Endothelial cell (in vitro differentiated cells): ENCODE measurements at regions not wholly inside any gene's neighbourhood (a gene's known extent, or its start where the extent isn't known, plus 50 kb on each side); places are given as distances from the start of the nearest gene placed in this dataset.
A peak's percentile ranks its signal among the peaks of the same experiment; 100 is the strongest.

Experiments
- DNase-seq: peaks from one replicate; pipeline ENCODE4 v3.0.0; 2021; ENCODE audit warnings: low spot score
- H3K27ac Mint-ChIP-seq: one replicate; pipeline ENCODE4 v1.8.0; 2021; ENCODE audit warnings: mixed read lengths, inconsistent platforms; ENCODE audit not compliant: unreplicated experiment
- H3K27me3 Mint-ChIP-seq: one replicate; pipeline ENCODE4 v1.8.0; 2021; ENCODE audit warnings: mild to moderate bottlenecking, moderate library complexity, mixed read lengths, inconsistent platforms; ENCODE audit not compliant: unreplicated experiment
- H3K36me3 Mint-ChIP-seq: one replicate; pipeline ENCODE4 v1.8.0; 2021; ENCODE audit warnings: mild to moderate bottlenecking, low read depth, mixed read lengths, inconsistent platforms; ENCODE audit not compliant: unreplicated experiment
- H3K4me1 Mint-ChIP-seq: one replicate; pipeline ENCODE4 v1.8.0; 2021; ENCODE audit warnings: mild to moderate bottlenecking, mixed read lengths, inconsistent platforms; ENCODE audit not compliant: unreplicated experiment
- H3K4me3 Mint-ChIP-seq: one replicate; pipeline ENCODE4 v1.8.0; 2021; ENCODE audit warnings: mild to moderate bottlenecking, mixed read lengths, inconsistent platforms; ENCODE audit not compliant: unreplicated experiment
- H3K9me3 Mint-ChIP-seq: one replicate; pipeline ENCODE4 v1.8.0; 2021; ENCODE audit warnings: mixed read lengths, inconsistent platforms; ENCODE audit not compliant: unreplicated experiment
- CTCF ChIP-seq: fragments of 200-600 bp; sonication (generic); IDR thresholded peaks from one replicate; pipeline ENCODE4 v1.5.0; 2021; ENCODE audit warnings: antibody characterized with exemption; ENCODE audit not compliant: unreplicated experiment

GRCh38 chr10:120979435-120980278 lies 128.5 kb downstream of the WDR11 start:
- no peak overlapping the region for H3K27ac Mint-ChIP-seq
- peaks cover 29% of the 10 kb centered on the region for H3K4me1 Mint-ChIP-seq
- no peak for TF ChIP-seq CTCF
- peaks cover 5% of the 10 kb centered on the region for H3K9me3 Mint-ChIP-seq
- peak overlapping the region; percentile 3 for H3K4me3 Mint-ChIP-seq
- peak; percentile 12 for DNase-seq
- peaks cover 13% of the 10 kb centered on the region for H3K36me3 Mint-ChIP-seq
- H3K27me3 Mint-ChIP-seq: peaks cover 7% of the 10 kb centered on the region

GRCh38 chr10:120980279-120981255 lies 129.4 kb downstream of the WDR11 start:
- Mint-ChIP-seq H3K36me3 (peaks cover 10% of the 10 kb centered on the region), H3K27ac (no peak overlapping the region), H3K4me1 (peaks cover 29% of the 10 kb centered on the region), H3K4me3 (peak overlapping the region; percentile 53), H3K9me3 (peaks cover 5% of the 10 kb centered on the region), H3K27me3 (peaks cover 7% of the 10 kb centered on the region)
- no peak for TF ChIP-seq CTCF
- DNase-seq: no peak

- Mint-ChIP-seq H3K27ac (no peak overlapping the region), H3K4me3 (no peak overlapping the region), H3K4me1 (peaks cover 29% of the 10 kb centered on the region), H3K9me3 (no peaks in the 10 kb centered on the region), H3K36me3 (peaks cover 5% of the 10 kb centered on the region), H3K27me3 (peaks cover 5% of the 10 kb centered on the region)
- TF ChIP-seq CTCF: no peak
- no peak for DNase-seq
Observed at GRCh38 chr10:120981601-120982391, 130.6 kb downstream of the WDR11 start.

GRCh38 chr10:120982507-120982906 lies 131.3 kb downstream of the WDR11 start:
- H3K27ac Mint-ChIP-seq: no peak overlapping the region
- TF ChIP-seq CTCF: no peak
- H3K4me1 Mint-ChIP-seq: peaks cover 29% of the 10 kb centered on the region
- H3K27me3 Mint-ChIP-seq: peaks cover 5% of the 10 kb centered on the region
- H3K9me3 Mint-ChIP-seq: no peaks in the 10 kb centered on the region
- H3K36me3 Mint-ChIP-seq: peaks cover 12% of the 10 kb centered on the region
- DNase-seq: no peak
- H3K4me3 Mint-ChIP-seq: no peak overlapping the region
